A549 (cell line): ENCODE measurements at regions not wholly inside any gene's neighbourhood (a gene's known extent, or its start where the extent isn't known, plus 50 kb on each side); places are given as distances from the start of the nearest gene placed in this dataset.

Experiments
- ATAC-seq, 2 experiments: fragments of 200-7000 bp in 1 of 2; fragments of >200 bp in 1 of 2; cut with Nextera tagmentation in 1 of 2; cut with Tn5 transposase in 1 of 2; 3 replicates each; pipeline versions ENCODE4 v1.8.0 to v1.9.1; 2018 to 2020; ENCODE audit warnings: mild to moderate bottlenecking in 1 of 2, moderate library complexity in 1 of 2
- CTCF ChIA-PET: fragments of 300-600 bp; sonication (Branson Sonifier 250); formaldehyde crosslinking; extraction: SDS; loops from one replicate; lab custom pipeline; 2021; ENCODE audit warnings: antibody characterized with exemption, inconsistent platforms; lab: Yijun Ruan, JAX
- POLR2A ChIA-PET: fragments of 350-600 bp; formaldehyde crosslinking; extraction: SDS; loops from one replicate; lab custom pipeline; 2021; ENCODE audit warnings: antibody characterized with exemption, inconsistent platforms; lab: Yijun Ruan, JAX
- DNase-seq, 2 experiments: peaks; one replicate each; pipeline versions ENCODE4 v3.0.0 to v3.0.0-alpha.2; 2011 to 2016; ENCODE audit warnings: low read depth in 1 of 2, low spot score in 1 of 2
- FAIRE-seq: peaks from 2 replicates; lab custom pipeline; 2011; peaks lifted over from hg19 to GRCh38; lab: Jason Lieb, UNC
- H3K27ac ChIP-seq, 2 experiments: fragments of >200 bp; sonication (Bioruptor Twin); formaldehyde crosslinking; 3 replicates each; pipeline ENCODE4 v1.5.1; 2016 to 2017
- H3K4me1 ChIP-seq: fragments of >200 bp; sonication (Bioruptor Twin); formaldehyde crosslinking; 3 replicates; pipeline ENCODE4 v1.6.1; 2016
- H3K4me2 ChIP-seq: fragments of >200 bp; sonication (Bioruptor Twin); formaldehyde crosslinking; 3 replicates; pipeline ENCODE4 v1.6.1; 2016
- H3K4me3 ChIP-seq: fragments of >200 bp; sonication (Bioruptor Twin); formaldehyde crosslinking; 3 replicates; pipeline ENCODE4 v1.5.1; 2016
- H3K9me3 ChIP-seq: fragments of >200 bp; sonication (Bioruptor Twin); formaldehyde crosslinking; 3 replicates; pipeline ENCODE4 v1.6.1; 2016
- CBX2 ChIP-seq: fragments of 200-600 bp; sonication (generic); IDR thresholded peaks from 2 replicates; pipeline ENCODE4 v1.6.1; 2016; ENCODE audit warnings: low read depth, mild to moderate bottlenecking, borderline replicate concordance
- CEBPB ChIP-seq, 2 experiments: fragments of >200 bp in 1 of 2; sonication (Bioruptor Twin) in 1 of 2; formaldehyde crosslinking in 1 of 2; IDR thresholded peaks; 2 replicates each; pipeline ENCODE4 v1.6.1; 2012 to 2016
- CHD2 ChIP-seq: fragments of 150-350 bp; IDR thresholded peaks from 2 replicates; pipeline ENCODE4 v1.6.1; 2014; ENCODE audit warnings: low read length; ENCODE audit not compliant: partially characterized antibody
- CTCF ChIP-seq: fragments of >200 bp; sonication (Bioruptor Twin); formaldehyde crosslinking; IDR thresholded peaks from 3 replicates; pipeline ENCODE4 v1.5.1; 2016
- E2F6 ChIP-seq: IDR thresholded peaks from 2 replicates; pipeline ENCODE4 v1.6.1; 2012; ENCODE audit warnings: low read depth, borderline replicate concordance
- FOXS1 ChIP-seq: fragments of 250-450 bp; sonication (Bioruptor Pico); IDR thresholded peaks from 2 replicates; pipeline ENCODE4 v1.5.0; 2020; ENCODE audit warnings: mild to moderate bottlenecking, moderate library complexity
- MAFK ChIP-seq: fragments of 450-650 bp; IDR thresholded peaks from 2 replicates; pipeline ENCODE4 v1.6.1; 2014; ENCODE audit not compliant: partially characterized antibody
- MAZ ChIP-seq: fragments of 150-350 bp; IDR thresholded peaks from 2 replicates; pipeline ENCODE4 v1.6.1; 2014; ENCODE audit warnings: antibody characterized with exemption, low read depth, low read length, borderline replicate concordance
- MYC ChIP-seq: IDR thresholded peaks from 2 replicates; pipeline ENCODE4 v1.6.1; 2012; ENCODE audit warnings: mild to moderate bottlenecking, inconsistent platforms, low read length, improper control_type of control experiment, borderline replicate concordance
- NFE2L2 ChIP-seq: fragments of 150-350 bp; conservative IDR thresholded peaks from 2 replicates; pipeline ENCODE4 v1.6.1; 2014; ENCODE audit warnings: low read length
- NPAS2 ChIP-seq: fragments of 250-450 bp; sonication (Bioruptor Pico); IDR thresholded peaks from 2 replicates; pipeline ENCODE4 v1.8.0; 2022; ENCODE audit warnings: mild to moderate bottlenecking, moderate library complexity, borderline replicate concordance
- RCOR1 ChIP-seq: fragments of 150-350 bp; IDR thresholded peaks from 2 replicates; pipeline ENCODE4 v1.6.1; 2014; ENCODE audit warnings: antibody characterized with exemption, low read length, low read depth
- REST ChIP-seq: fragments of 200-600 bp; sonication (generic); IDR thresholded peaks from 2 replicates; pipeline ENCODE4 v1.6.1; 2016; ENCODE audit warnings: antibody characterized with exemption, mild to moderate bottlenecking, moderate library complexity
- RFX5 ChIP-seq: fragments of 450-650 bp; IDR thresholded peaks from 2 replicates; pipeline ENCODE4 v1.7.1; 2014; ENCODE audit warnings: antibody characterized with exemption, mild to moderate bottlenecking, moderate library complexity
- SREBF2 ChIP-seq: fragments of 450-650 bp; IDR thresholded peaks from 2 replicates; pipeline ENCODE4 v1.6.1; 2014; ENCODE audit warnings: mild to moderate bottlenecking, moderate library complexity
- TP53 ChIP-seq: fragments of 250-450 bp; sonication (Bioruptor Pico); IDR thresholded peaks from 2 replicates; pipeline ENCODE4 v1.5.0; 2021; ENCODE audit warnings: mild to moderate bottlenecking, moderate library complexity
- ZC3H11A ChIP-seq: fragments of 450-650 bp; IDR thresholded peaks from 2 replicates; pipeline ENCODE4 v1.6.1; 2014; ENCODE audit warnings: antibody characterized with exemption, mild to moderate bottlenecking
- ZFP36 ChIP-seq: fragments of 450-650 bp; IDR thresholded peaks from 2 replicates; pipeline ENCODE4 v1.6.1; 2014; ENCODE audit warnings: borderline replicate concordance; ENCODE audit not compliant: partially characterized antibody
- ZSCAN20 ChIP-seq: fragments of 250-450 bp; sonication (Bioruptor Pico); IDR thresholded peaks from 2 replicates; pipeline ENCODE4 v1.8.0; 2022; ENCODE audit warnings: mild to moderate bottlenecking, moderate library complexity
- WGBS: methylation state at CpG from one replicate; pipeline ENCODE4 v1.1.6; 2017; ENCODE audit errors: missing lambda C conversion rate; 5-methylcytosine and 5-hydroxymethylcytosine counted together

GRCh38 chr21:31596055-31596454, 63.4 kb upstream of the SOD1 start (continued):
- TF ChIP-seq REST (no peak), FOXS1 (no peak)

GRCh38 chr21:31594726-31595125, 64.8 kb upstream of the SOD1 start:
- Histone ChIP-seq H3K9me3 (no peaks in the 10 kb centered on the region), H3K27ac (no peak overlapping the region), H3K4me2 (no peak overlapping the region), H3K4me1 (no peaks in the 10 kb centered on the region), H3K4me3 (no peak overlapping the region)
- POLR2A ChIA-PET, result no interaction called here
- ATAC-seq (no peak), DNase-seq (no peak), FAIRE-seq (no peak)
- TF ChIP-seq MAZ (no peak), CBX2 (no peak), CEBPB (IDR thresholded peaks at IDR 0.05) (no peak), E2F6 (no peak), FOXS1 (no peak), CHD2 (no peak), NFE2L2 (no peak), NPAS2 (CRISPR knock-in tag) (no peak), ZSCAN20 (CRISPR knock-in tag) (no peak), ZC3H11A (no peak), RCOR1 (no peak), CTCF (no peak), SREBF2 (no peak), TP53 (no peak)
- CTCF ChIA-PET, result interaction anchor here (1.2 to 2.3 kb wide), 2 partner anchors 9 to 14 kb away, joined by 5 to 9 read pairs; no protein-coding TSS in a partner anchor
- WGBS, result 27% methylated on average over 3 of the region's 6 CpGs

GRCh38 chr21:31594279-31594678, 65.2 kb upstream of the SOD1 start:
- ATAC-seq (no peak), DNase-seq (no peak), FAIRE-seq (no peak)
- POLR2A ChIA-PET, result no interaction called here
- no peaks in the 10 kb centered on the region for H3K9me3 ChIP-seq
- WGBS, result 11% methylated on average over 3 of the region's 3 CpGs
- H3K4me3 ChIP-seq, result no peak overlapping the region
- CTCF ChIA-PET, result interaction anchor here (1.2 to 2.3 kb wide), 2 partner anchors 10 to 14 kb away, joined by 5 to 9 read pairs; no protein-coding TSS in a partner anchor
- H3K4me1 ChIP-seq, result no peaks in the 10 kb centered on the region
- no peak overlapping the region for H3K27ac ChIP-seq
- H3K4me2 ChIP-seq, result no peak overlapping the region
- TF ChIP-seq CEBPB (IDR thresholded peaks at IDR 0.05), result no peak
- TF ChIP-seq ZFP36, result no peak
- no peak for TF ChIP-seq MAFK
- no peak for TF ChIP-seq RFX5
- no peak for TF ChIP-seq CHD2
- TF ChIP-seq MYC, result no peak
